KMS-11 (cell line): ENCODE measurements at regions not wholly inside any gene's neighbourhood (a gene's known extent, or its start where the extent isn't known, plus 50 kb on each side); places are given as distances from the start of the nearest gene placed in this dataset.
"Not testable (repeated sequence)": the region's sequence is repeated elsewhere in the genome, so short reads cannot be mapped to it uniquely, and the experiment has no call there.

Experiments
- H2AFZ ChIP-seq: fragments of 200-600 bp; sonication (generic); 2 replicates; pipeline ENCODE4 v1.6.1; 2016; ENCODE audit warnings: antibody characterized with exemption, mixed run types, low read depth
- H3K27ac ChIP-seq: fragments of 200-600 bp; sonication (generic); 2 replicates; pipeline ENCODE4 v1.6.1; 2016; ENCODE audit warnings: mild to moderate bottlenecking, mixed run types
- H3K27me3 ChIP-seq: fragments of 200-600 bp; sonication (generic); 2 replicates; pipeline ENCODE4 v1.6.1; 2017; ENCODE audit warnings: mild to moderate bottlenecking, low read depth, mixed run types, moderate library complexity; ENCODE audit not compliant: insufficient read depth
- H3K36me3 ChIP-seq: fragments of 200-600 bp; sonication (generic); 2 replicates; pipeline ENCODE4 v1.6.1; 2017; ENCODE audit warnings: mild to moderate bottlenecking, mixed run types; ENCODE audit not compliant: insufficient read depth
- H3K4me1 ChIP-seq: fragments of 200-600 bp; sonication (generic); 2 replicates; pipeline ENCODE4 v1.6.1; 2016; ENCODE audit warnings: mild to moderate bottlenecking, low read depth, mixed run types; ENCODE audit not compliant: poor library complexity, severe bottlenecking
- H3K4me2 ChIP-seq: fragments of 200-600 bp; sonication (generic); 2 replicates; pipeline ENCODE4 v1.7.0; 2016; ENCODE audit warnings: mild to moderate bottlenecking, mixed run types
- H3K4me3 ChIP-seq: fragments of 200-600 bp; sonication (generic); IDR thresholded peaks from 2 replicates; pipeline ENCODE4 v1.6.1; 2017; ENCODE audit warnings: low read depth, low read length, mixed read lengths; ENCODE audit not compliant: insufficient read depth
- H3K79me2 ChIP-seq: fragments of 200-600 bp; sonication (generic); 2 replicates; pipeline ENCODE4 v1.6.1; 2016; ENCODE audit warnings: low read depth, mixed run types; ENCODE audit not compliant: insufficient read depth
- H3K9ac ChIP-seq: fragments of 200-600 bp; sonication (generic); 2 replicates; pipeline ENCODE4 v1.6.1; 2016; ENCODE audit warnings: mild to moderate bottlenecking, mixed run types
- H4K20me1 ChIP-seq: fragments of 200-600 bp; sonication (generic); 2 replicates; pipeline ENCODE4 v1.6.1; 2016; ENCODE audit warnings: mild to moderate bottlenecking, mixed run types; ENCODE audit not compliant: insufficient read depth
- TF ChIP-seq, protein P1 (sequence below): fragments of 200-600 bp; sonication (generic); conservative IDR thresholded peaks from 2 replicates; pipeline ENCODE4 v1.6.1; 2017; ENCODE audit warnings: low read depth, mild to moderate bottlenecking, antibody characterized with exemption, low read length, moderate library complexity, mixed read lengths

DNA sequence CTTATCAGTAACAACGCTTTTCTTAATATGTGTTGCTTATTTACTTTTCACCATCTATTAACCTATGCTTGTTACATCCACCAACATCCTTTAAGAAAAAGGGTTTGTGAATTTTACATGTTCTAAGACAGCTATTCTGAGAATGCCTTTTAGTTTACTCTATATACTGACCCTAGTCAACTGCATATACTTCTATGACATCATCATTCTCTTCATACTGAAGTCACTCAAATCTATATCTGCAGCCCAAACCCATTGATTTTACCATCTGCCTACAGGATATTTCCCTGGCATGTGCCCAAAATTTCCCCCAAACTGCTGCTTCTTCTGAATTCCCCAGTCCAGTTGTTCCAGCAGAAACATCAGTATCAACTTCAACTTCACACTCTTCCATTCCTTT is 94.6 kb upstream of the FAM204A start:
- H3K27ac ChIP-seq, result no peak overlapping the region
- no peaks in the 10 kb centered on the region for H3K27me3 ChIP-seq
- H3K4me1 ChIP-seq, result no peaks in the 10 kb centered on the region
- H3K4me2 ChIP-seq, result no peak overlapping the region
- TF ChIP-seq, protein P1, sequence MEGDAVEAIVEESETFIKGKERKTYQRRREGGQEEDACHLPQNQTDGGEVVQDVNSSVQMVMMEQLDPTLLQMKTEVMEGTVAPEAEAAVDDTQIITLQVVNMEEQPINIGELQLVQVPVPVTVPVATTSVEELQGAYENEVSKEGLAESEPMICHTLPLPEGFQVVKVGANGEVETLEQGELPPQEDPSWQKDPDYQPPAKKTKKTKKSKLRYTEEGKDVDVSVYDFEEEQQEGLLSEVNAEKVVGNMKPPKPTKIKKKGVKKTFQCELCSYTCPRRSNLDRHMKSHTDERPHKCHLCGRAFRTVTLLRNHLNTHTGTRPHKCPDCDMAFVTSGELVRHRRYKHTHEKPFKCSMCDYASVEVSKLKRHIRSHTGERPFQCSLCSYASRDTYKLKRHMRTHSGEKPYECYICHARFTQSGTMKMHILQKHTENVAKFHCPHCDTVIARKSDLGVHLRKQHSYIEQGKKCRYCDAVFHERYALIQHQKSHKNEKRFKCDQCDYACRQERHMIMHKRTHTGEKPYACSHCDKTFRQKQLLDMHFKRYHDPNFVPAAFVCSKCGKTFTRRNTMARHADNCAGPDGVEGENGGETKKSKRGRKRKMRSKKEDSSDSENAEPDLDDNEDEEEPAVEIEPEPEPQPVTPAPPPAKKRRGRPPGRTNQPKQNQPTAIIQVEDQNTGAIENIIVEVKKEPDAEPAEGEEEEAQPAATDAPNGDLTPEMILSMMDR, result no peak
- no peaks in the 10 kb centered on the region for H4K20me1 ChIP-seq
- H2AFZ ChIP-seq, result no peak overlapping the region
- H3K36me3 ChIP-seq, result no peaks in the 10 kb centered on the region
- no peak overlapping the region for H3K4me3 ChIP-seq
- no peak overlapping the region for H3K9ac ChIP-seq
- H3K79me2 ChIP-seq, result no peaks in the 10 kb centered on the region

DNA sequence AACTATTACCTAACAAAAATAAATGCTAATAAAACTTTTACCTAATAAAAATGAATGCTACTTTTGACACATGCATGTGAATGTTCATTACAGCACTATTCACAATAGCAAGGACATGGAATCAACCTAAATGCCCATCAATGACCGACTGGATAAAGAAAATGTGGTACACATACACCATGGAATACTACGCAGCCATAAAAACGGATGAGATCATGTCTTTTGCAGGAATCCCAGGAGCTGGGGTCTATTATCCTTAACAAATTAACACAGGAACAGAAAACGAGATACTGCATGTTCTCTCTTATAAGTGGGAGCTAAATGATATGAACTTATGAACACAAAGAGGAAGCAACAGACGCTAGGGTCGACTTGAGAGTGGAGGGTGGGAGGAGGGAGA is 88.1 kb upstream of the FAM204A start:
- Histone ChIP-seq H4K20me1 (no peaks in the 10 kb centered on the region), H3K27ac (no peak overlapping the region), H3K27me3 (no peaks in the 10 kb centered on the region), H3K4me2 (no peak overlapping the region), H3K36me3 (no peaks in the 10 kb centered on the region), H3K79me2 (no peaks in the 10 kb centered on the region), H3K9ac (no peak overlapping the region), H2AFZ (no peak overlapping the region), H3K4me3 (no peak overlapping the region), H3K4me1 (no peaks in the 10 kb centered on the region)
- TF ChIP-seq, protein P1, result no peak

DNA sequence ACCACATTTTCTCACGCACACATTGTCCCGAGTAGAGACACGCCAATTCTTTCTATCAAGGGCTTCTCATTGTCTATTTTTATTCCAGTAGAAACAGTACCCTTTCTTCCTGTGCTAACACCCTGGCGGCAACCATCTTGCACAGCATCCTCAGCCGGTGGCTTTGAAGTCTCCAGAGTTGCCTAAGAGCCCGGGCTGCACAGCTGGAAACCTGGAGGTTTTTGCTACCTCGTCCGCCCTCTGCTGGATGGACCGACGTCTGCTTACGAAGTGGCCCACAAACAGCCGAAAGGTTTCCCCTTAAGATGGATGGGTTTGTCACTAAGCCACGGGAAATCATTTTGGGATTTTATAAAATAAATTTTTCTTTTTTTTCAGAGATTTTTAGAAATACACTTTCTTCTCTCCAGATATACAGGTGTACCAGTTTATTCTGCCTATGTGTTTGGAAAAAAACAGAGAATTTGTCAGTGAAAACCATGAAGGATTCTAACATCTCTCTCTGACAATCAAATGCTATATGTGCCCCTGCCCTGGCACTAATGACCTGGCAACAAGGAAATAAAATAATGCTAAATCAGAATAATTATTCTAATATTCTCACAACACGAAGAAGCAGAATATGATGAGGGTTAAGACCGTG is 81.8 kb upstream of the FAM204A start:
- Histone ChIP-seq H3K27me3 (no peaks in the 10 kb centered on the region), H2AFZ (peak overlapping the region; percentile 42; the same call in 1 of the 2 replicates), H3K79me2 (no peaks in the 10 kb centered on the region), H3K4me2 (no peak overlapping the region), H3K27ac (no peak overlapping the region), H3K36me3 (no peaks in the 10 kb centered on the region), H4K20me1 (no peaks in the 10 kb centered on the region), H3K4me3 (no peak overlapping the region), H3K9ac (no peak overlapping the region), H3K4me1 (no peaks in the 10 kb centered on the region)
- TF ChIP-seq, protein P1, result peak; percentile 75

DNA sequence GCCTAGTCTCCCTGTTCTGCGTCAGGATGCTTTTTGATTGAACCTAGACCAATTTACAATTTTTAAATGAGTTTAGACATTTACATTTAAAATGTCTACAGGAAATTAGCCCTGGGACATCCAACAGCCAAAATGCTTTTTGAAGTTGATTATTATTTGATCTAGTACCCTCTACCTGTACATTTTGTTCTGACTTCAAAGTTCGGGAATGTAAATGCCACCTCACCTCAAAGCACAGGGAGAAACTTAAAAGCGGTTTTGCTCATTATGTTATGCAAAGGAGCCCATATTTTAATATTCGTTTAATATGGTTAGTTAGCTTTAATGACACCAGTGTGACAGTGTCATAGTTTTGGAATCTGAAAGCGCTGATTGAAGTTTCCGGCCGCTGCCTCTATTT is 80.1 kb upstream of the FAM204A start:
- H3K9ac ChIP-seq, result no peak overlapping the region
- H3K4me3 ChIP-seq, result no peak overlapping the region
- H3K27me3 ChIP-seq, result no peaks in the 10 kb centered on the region

DNA sequence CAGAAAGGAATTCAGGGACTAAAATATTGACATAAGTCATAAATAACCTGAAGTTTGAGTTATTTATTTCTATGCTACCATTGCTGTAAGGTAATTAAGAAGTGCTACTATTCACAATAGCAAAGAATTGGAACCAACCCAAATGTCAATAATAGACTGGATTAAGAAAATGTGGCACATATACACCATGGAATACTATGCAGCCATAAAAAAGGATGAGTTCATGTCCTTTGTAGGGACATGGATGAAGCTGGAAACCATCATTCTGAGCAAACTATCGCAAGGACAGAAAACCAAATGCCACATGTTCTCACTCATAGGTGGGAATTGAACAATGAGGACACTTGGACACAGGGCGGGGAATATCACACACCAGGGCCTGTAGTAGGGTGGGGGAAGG is 77.9 kb upstream of the FAM204A start:
- not testable (repeated sequence) for H2AFZ ChIP-seq, H4K20me1 ChIP-seq, H3K27ac ChIP-seq, H3K4me1 ChIP-seq, H3K9ac ChIP-seq, H3K27me3 ChIP-seq, H3K79me2 ChIP-seq, H3K4me3 ChIP-seq, H3K4me2 ChIP-seq, H3K36me3 ChIP-seq

More for the DNA sequence above, 80.1 kb upstream of the FAM204A start:
- Histone ChIP-seq H3K27ac (no peak overlapping the region), H2AFZ (no peak overlapping the region), H3K4me2 (no peak overlapping the region), H3K4me1 (no peaks in the 10 kb centered on the region), H3K36me3 (no peaks in the 10 kb centered on the region), H4K20me1 (no peaks in the 10 kb centered on the region), H3K79me2 (no peaks in the 10 kb centered on the region)
- TF ChIP-seq, protein P1, result no peak
